A673 (cell line): ENCODE measurements at regions not wholly inside any gene's neighbourhood (a gene's known extent, or its start where the extent isn't known, plus 50 kb on each side); places are given as distances from the start of the nearest gene placed in this dataset.

Experiments used
- CTCF ChIP-seq: fragments of 300-800, 200-600 bp; sonication (generic); conservative IDR thresholded peaks from 2 replicates; pipeline ENCODE4 v1.5.1; 2017; ENCODE audit warnings: low read depth, mild to moderate bottlenecking, antibody characterized with exemption, low read length, moderate library complexity, mixed read lengths
- EZH2 ChIP-seq: fragments of 200-600 bp; sonication (generic); IDR thresholded peaks from 2 replicates; pipeline ENCODE4 v1.6.1; 2017; ENCODE audit warnings: borderline replicate concordance, low read depth, mild to moderate bottlenecking, mixed read lengths, antibody characterized with exemption, low read length; ENCODE audit not compliant: poor library complexity, severe bottlenecking

- TF ChIP-seq CTCF (no peak), EZH2 (no peak)
Observed at GRCh38 chr10:4569151-4569550, 256.9 kb upstream of the AKR1E2 start.
